Stimulated activated CD4-positive, alpha-beta T cell treated with anti-CD3 and anti-CD28 coated beads, Interleukin-15, amount 100 ng/mL, for 48 hours (primary cell): ENCODE measurements at regions not wholly inside any gene's neighbourhood (a gene's known extent, or its start where the extent isn't known, plus 50 kb on each side); places are given as distances from the start of the nearest gene placed in this dataset.

ENCODE experiments used
- DNase-seq, 2 donors: peaks; one replicate each; pipeline ENCODE4 v3.0.0-alpha.2; 2020; ENCODE audit warnings: low read depth in 2 of 2

DNA sequence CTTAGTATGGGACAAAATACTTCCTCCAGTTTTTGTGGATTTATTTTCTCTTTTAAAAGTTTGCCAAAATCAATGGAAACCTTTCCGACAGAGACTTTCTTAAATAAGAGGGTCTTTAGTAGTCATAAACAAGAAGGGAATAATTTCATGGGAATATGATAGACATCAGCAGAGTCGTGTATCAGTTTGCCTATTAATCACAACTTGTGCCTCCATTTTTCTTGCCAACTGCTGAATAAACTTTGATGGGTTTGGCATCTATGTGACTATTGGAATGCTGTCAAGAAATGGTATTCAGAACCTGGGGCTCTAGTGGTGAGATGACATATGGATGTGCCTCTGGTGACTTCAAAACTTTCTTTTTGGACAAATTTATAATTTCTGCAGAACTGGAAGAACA lies 1668.2 kb downstream of the MAT2B start:
- DNase-seq = no peak

DNA sequence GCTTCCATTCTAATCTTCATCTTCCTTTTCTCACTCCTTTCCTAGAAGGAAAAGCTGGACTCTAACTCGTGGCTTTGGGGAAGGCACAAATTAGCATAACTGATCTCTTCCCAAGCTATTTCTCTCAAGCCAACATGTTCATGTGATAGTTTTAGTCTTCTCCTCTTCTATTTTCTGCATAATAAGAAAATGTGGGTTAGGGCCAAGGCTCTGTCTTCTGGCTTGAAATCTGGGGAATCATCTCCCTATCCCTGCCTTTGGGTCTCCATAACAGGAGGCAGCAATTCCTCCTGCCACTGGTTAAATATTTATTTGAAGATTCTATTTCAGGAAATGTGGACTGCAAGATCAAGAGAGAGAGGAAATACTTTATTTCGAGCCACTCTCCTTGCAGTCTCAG lies 1669.6 kb downstream of the MAT2B start:
- no peak for DNase-seq

DNA sequence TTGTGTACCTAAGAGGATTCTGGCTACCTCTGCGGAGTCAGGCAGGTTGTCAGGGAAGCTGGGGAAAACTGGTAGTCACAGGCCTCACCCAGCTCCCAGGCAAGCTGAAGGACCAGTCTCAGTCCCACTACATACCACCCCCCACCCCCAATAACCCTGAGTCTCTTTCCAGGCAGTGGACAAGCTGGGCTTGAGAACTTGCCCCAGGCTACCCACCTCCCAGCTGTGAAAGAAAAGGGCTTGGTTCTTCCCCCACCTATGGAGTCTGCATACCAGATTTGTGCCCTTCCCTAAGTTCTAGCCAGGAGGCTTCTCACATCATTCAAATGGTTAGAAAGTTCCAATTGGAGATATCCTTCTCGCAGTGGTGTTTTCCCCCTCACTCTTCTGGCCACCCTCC lies 1678.8 kb downstream of the MAT2B start:
- DNase-seq = no peak

DNA sequence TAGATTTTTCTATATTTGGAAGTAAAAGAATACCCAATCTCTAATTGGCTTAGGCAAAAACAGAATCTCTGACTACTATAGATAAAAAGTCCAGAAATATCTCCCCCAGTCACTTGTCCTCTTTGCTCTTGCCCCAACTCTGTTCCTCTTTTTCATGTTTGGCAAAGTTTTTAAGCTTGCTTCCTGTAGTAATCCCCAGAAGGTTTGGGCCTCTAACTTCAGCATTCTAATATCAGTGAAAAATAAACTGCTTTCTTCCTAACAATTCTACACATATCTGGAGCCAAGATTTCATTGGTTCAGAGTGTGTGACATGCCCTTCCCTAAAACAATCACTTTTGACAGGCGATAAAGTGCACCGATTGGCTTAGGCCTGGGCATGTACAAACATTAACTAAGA lies 1680.3 kb downstream of the MAT2B start:
- DNase-seq = no peak

DNA sequence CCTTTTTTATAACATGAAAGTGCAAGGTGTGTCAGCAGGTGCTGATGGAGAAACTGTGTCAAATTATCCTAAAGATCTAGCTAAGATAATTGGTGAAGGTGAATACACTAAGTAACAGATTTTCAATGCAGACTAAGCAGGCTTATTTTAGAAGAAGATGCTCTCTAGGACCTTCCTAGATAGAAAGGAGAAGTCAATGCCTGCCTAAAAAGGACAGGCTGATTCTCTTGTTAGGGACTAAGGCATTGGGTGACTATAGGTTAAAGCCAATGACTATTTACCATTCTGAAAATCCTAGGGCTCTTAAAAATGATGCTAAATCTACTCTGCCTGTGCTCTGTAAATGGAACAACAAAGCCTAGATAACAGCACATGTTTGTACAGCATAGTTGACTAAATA lies 1682.4 kb downstream of the MAT2B start:
- DNase-seq = no peak

DNA sequence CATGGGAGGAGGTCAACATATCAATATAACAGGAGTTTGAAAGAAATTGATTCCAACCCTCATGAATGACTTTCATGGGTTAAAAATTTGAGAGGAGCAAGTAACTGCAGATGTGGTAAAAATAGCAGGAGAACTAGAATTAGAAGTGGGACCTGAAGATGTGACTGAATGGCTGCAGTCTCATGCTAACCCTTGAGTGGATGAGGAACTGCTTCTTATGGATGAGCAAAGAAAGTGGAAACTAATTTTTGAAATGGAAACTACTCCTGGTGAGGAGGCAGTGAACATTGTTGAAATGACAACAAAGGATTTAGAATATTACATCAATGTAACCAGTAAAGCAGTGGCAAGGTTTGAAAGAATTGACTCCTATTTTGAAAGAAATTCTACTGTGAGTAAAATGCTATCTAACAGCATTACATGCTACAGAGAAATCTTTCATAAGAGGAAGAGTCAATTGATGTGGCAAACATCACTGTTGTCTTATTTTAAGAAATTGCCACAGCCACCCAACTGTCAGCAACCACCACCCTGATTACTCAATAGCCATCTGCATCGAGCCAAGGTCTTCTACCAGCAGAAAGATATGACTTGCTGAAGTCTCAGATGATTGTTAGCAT lies 1683.2 kb downstream of the MAT2B start:
- DNase-seq = no peak

DNA sequence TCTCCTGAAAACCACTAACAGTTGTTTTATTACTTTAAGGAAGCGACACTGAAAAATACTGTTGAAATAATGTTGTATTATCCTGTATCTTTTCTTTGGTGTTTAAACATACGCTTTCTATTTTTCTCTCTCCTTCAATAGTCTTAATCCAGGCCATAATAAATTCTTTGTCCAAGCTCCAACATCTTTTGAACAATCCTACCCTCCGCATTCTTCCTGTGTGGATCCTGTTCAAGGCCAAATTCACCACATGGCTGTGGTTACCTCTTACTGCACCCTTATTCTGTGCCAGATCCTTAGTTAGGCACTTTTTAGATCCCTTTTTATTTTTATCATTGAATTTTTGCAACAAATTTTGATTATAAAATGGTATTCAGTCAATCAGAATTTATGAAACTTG lies 1691.5 kb downstream of the MAT2B start:
- DNase-seq = no peak

DNA sequence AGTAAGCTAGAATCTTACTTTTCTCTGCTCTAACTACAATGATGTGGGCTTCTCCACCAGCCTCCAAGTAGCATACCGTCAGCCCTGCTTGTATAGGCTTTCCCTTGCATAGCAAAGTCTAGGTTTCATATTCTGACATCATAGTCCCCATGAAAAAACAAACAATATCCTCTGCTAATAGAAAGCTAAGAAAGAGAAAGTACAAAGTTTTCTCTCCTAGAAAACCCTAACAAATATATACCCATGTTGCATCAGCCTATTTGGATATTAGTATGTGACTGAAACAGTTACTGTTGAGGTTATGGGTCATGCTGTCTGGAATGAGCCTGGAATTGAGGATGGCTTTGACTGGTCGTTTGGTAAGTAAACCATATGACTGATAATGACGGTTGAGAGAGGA lies 1696.0 kb downstream of the MAT2B start:
- no peak for DNase-seq

DNA sequence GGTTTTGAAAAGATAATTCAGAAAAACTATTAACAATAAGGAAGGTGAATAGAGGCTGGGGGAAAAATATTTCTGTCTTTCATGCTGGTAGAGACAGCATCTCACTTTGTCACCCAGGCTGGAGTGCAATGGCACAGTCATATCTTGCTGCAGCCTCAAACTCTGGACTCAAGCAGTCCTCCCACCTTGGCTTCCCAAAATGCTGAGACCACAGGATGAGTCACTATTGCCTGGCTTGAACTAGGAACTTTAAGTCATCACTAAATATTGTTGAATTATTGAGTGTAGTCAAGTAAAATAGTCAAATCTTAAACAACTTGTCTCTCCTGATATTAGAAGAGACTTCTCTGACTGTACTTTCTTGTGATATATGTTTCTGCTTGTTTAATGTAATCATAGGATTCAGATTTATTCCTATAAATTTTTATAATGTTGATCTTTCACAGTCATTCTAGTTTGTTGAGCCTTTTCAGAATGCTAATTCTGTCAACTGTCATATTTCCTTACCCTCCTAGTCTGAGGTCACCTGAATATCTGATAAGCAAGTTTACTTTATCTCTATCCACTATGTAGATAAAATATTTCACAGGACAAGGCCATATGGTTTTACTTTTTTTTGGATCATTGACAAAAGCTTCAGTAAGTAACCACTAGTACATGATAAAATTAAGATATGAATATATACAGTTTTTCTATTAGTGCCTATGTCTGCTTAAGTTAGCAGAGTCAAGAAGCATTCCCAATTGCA lies 1696.5 kb downstream of the MAT2B start:
- DNase-seq = no peak

DNA sequence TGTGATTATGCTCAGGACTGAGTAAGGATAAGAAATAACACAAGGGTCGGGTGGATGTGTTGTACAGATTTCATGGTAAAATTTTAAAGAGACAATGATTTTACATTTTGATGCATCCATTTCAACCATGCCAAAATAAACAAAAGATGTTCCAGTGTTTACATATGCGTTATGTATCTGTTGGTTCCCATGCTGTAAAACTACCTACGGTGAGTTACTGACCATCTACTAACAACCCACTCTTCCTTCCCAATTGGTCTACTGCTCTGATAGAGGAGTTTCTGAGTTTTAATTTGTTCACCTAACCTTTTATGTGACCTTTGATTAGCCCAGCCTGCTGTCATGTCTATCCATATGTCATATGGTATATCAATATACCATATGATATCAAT lies 1697.1 kb downstream of the MAT2B start:
- no peak for DNase-seq

DNA sequence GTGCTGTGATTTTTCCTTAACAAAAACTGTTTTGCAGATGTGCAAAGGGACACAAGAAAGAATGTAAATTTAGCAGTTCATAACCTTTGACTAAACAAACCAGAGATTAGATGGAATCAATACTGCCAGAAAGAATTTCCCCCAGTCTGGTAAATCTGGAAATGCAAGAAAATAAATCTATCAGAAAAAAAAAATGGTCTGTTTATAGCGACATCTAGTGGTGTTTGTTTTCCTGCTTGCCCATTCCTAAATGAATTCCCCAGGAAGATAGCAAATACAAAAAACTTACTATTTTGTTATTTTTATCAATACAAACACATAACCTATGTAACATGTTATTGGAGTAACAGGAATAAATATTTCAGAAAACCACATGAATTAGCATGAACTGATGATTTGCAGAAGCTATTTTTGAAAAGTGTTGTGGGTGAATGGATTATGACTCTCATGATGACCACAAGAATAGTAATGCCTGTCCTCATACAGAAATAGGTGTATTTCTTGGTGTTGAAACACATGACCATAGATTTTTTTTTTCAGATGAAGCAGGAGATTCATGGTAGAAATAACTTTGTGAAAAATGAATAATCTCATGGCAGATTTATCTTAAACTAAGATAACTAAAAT lies 1703.8 kb downstream of the MAT2B start:
- no peak for DNase-seq

DNA sequence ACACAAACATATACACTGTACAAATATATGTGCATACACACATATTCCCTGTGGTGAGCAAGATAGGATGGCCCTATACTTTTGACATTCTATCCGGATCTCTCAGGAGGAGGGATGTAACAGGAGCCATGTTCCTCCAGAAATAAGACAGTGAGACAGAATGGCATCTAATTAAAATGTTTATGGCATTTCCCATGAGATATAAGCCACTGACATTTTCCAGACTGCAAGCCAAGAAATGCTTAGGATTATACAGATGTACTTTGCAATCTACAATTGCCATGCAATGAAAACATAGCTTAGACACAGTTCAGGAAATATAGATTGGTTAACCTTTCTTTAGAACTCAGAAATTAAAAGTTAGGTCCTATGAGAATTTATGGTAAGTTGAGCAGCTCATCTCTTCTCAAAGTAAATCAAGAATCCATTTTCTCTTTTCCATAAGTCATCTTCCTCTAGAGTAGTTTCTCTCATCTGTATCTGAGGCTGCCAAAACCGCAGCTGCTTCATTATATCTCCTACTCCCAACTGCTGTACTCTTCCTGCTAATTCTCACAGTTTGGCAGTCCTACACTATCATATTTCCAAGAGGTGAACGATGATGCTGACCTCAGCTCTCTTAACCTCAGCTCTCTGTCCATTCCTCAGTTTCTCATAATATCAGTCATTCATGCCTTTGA lies 1719.1 kb downstream of the MAT2B start:
- no peak for DNase-seq

DNA sequence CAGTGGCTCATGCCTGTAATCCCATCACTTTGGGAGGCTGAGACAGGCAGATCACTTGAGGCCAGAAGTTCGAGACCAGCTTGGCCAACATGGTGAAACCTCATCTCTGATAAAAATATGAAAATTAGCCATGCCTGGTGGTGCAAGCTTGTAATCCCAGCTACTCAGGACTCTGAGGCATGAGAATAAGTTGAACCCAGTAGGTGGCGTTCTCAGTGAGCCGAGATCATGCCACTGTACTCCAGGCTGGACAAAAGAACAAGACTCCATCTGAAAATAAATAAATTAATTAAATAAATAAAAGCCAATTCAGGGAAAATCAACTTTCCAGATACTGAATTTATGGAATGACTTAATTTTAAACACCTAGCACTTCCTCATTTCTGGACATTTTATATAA lies 1722.1 kb downstream of the MAT2B start:
- DNase-seq = no peak

DNA sequence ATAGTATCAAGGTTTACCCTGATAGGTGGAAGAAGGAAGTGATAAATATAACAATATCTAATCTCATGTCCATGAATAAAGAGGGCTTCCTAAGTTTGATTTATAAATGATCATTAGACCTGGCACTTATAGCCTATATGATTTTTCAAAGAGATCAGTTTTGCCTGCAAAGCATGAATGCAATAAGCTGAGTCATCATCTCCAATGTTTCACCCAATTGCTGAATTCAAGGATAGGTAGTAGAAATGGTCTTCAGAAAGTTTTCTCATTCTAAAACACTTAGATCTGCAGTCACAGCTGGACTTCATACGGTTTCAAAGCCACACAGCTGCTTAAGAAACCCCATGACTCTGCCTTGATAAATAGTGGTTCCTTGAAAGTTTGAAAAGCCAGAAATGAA lies 1722.8 kb downstream of the MAT2B start:
- no peak for DNase-seq

DNA sequence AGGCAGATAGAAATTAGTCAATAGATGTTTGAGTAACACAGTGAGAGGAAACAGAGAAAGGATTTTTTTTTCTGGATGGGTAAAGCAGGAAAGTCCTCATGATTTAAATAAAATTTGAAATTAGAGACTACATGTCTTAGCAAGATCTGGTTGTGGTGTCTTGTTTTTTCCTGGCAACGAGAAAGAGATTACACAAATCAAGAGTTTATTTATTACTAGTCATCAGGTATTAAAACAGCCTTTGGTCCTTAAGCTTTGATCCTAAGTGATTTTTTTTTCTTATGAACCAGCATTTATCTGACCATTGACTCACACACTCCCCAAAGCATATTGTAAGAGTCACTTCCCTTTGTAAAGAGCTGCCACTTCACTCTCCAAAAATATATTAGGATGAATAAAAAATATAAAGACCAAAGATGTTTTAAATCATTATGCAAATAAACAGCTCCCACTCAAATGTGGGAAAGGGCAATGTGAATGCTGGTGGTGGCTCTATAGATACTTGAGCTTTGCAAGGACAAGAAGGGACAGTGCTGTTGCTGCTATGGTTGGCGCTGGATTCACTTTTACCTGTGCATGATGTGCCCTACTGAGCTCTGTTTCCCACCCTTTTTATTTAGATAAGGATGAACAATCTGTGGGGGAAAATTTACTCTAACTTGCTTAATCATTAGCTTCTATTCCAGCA lies 1726.5 kb downstream of the MAT2B start:
- no peak for DNase-seq

DNA sequence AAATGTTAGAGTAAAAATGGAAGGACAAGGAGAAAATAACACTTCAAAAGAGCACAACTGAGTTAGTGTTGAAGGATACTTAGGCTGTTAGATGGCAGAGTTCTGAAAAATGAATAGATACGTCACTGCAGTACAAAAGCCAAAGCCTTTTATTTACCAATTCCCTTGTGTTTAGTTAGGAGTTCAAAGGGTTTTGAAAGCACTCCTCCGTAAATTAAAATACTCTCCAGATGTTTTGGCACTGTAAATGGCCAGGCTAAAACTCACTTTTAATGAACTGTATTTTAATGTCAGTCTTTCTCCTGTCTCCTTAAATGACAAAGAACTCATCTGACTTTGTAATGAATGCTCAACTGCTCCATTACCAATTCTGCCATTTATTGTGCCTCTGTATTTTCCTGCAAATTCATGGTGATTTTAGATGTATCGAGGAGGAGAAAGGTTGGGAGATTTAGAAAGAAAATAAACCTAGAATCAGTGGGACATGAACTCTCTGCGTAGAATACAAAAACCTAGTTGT lies 1727.2 kb downstream of the MAT2B start:
- DNase-seq = no peak

DNA sequence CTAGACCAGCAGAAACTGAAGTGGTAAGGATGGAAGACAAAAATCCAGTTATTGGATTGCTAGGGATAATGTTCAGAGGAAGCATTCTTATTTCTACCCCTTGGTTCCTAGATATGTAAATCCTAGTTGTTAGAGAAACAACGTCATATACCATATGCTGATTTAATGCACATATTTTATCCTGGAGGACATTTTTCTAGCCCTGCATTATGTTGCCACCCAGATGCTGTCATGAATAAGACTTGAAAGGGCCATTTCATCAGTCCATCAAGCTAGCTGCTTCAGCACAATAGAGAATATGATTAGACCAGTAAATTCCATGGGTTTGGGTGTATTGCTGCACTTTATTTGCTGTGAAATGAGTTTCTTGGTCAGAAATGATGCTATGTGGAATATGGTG lies 1736.4 kb downstream of the MAT2B start:
- DNase-seq = no peak

DNA sequence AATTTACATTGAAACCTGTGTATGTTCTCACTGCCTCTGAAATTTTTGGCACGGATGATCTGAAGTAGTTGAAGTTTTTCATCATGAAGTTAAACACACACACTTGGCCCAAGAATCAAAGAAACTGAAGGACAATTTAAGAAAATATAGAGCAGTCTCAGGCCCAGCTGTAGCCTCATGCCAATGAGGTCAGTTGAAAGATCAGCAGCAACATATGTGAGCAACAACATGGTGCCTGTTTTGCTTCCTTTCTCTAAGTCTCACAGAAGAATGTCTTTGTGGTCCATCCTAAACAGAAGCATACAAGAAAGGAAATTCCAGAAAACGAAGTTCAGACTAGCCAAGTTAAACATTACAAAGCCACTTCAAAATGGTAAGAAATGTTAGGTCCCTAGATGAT lies 1737.2 kb downstream of the MAT2B start:
- DNase-seq = no peak

DNA sequence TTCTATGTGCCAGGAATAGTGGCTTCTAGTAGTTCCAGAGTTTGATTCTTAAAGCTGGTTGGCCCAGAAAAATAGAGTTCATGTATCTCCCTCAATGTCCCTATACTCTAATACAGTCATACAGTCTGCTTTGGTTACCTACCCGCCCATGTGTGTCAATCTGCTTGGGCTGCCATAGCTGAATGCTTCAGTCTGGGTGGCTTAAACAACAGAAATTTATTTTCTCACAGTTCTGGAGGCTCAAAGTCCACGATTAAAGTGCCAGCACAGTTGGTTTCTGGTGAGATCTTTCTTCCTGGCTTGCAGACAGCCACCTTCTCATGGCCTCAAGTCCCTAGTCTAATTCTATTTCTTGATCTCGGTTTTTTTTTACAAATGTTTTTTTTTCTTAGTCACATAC lies 1739.0 kb downstream of the MAT2B start:
- no peak for DNase-seq

DNA sequence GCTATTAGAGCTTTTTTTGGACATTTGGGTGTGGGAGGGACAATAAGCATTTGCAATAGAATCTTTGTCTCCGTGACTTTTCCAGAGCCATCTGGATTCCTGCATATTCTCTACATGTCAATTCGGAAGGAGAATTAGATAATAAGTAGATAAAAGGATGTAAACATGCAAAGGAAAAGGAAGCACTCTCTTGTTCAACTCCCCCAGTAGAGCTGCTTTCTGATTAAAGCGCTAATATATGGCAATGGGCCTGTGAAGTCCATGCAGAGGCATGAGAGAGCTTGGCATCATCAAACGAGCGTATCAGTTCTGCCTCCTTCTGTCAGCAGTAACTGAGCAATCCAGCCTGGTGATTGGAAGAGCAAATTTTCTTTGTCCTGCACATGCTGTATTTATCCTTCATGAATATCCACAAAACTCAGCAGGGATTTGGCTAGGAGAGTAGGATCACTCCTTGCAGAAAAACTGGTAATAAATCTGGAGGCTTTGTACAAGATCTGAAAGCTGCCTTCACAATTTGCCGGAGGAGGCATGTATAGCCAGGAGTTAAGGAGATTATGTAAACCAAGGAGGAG lies 1752.9 kb downstream of the MAT2B start:
- DNase-seq = no peak

DNA sequence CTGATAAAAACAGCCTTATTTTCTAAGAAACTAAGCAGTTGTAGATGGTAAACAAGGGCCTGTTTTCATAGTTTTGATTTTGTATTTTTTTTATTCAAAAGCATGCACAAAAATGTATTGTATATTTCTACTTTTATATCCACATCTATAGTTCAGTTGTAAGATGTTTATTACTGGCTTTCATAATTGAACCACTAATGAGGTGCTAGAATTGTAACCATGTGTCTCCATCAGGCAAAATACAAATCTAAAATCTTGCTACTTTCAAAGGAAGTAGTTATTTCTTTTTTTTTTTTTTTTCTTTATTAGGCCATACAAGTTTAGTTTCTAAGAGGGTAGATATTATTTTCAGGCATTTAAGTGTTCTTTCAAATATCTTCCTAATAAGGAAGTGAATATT lies 1755.0 kb downstream of the MAT2B start:
- no peak for DNase-seq

DNA sequence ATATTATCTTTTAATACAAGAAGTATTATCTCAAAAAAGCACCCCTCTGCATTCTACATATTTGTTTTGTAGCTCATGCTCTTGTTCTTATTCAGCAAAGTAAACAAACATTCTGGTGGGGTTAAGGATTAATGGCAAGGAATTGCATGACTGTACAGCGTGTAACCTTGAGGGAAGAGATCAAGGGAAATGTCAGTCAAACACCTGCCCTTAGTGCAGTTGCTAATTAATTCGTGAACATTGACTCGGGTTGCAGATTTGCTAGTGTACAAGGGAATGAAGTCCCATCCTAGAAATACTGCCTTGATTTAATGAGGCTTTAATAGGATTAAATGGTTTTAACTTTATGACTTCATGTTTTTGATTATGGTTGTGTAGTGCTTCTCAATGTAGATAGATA lies 1758.1 kb downstream of the MAT2B start:
- DNase-seq = no peak
